MM.1S (cell line): ENCODE measurements at regions not wholly inside any gene's neighbourhood (a gene's known extent, or its start where the extent isn't known, plus 50 kb on each side); places are given as distances from the start of the nearest gene placed in this dataset.

Experiments
- EZH2 ChIP-seq: fragments of 300-600 bp; sonication (generic); optimal IDR thresholded peaks from 2 replicates; pipeline ENCODE3; 2017; ENCODE audit warnings: low read depth, mild to moderate bottlenecking, antibody characterized with exemption, low read length, mixed read lengths
- EZH2phosphoT487 ChIP-seq: fragments of 300-600 bp; sonication (generic); IDR thresholded peaks from 2 replicates; pipeline ENCODE4 v1.6.1; 2018; ENCODE audit warnings: antibody characterized with exemption, low read length
- TF ChIP-seq, protein P1 (sequence below): fragments of 300-600 bp; sonication (generic); IDR thresholded peaks from 2 replicates; pipeline ENCODE4 v1.5.1; 2016; ENCODE audit warnings: antibody characterized with exemption, low read length, mixed read lengths

- TF ChIP-seq, protein P1, sequence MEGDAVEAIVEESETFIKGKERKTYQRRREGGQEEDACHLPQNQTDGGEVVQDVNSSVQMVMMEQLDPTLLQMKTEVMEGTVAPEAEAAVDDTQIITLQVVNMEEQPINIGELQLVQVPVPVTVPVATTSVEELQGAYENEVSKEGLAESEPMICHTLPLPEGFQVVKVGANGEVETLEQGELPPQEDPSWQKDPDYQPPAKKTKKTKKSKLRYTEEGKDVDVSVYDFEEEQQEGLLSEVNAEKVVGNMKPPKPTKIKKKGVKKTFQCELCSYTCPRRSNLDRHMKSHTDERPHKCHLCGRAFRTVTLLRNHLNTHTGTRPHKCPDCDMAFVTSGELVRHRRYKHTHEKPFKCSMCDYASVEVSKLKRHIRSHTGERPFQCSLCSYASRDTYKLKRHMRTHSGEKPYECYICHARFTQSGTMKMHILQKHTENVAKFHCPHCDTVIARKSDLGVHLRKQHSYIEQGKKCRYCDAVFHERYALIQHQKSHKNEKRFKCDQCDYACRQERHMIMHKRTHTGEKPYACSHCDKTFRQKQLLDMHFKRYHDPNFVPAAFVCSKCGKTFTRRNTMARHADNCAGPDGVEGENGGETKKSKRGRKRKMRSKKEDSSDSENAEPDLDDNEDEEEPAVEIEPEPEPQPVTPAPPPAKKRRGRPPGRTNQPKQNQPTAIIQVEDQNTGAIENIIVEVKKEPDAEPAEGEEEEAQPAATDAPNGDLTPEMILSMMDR: no peak
- TF ChIP-seq EZH2 (no peak), EZH2phosphoT487 (no peak)
Measured at GRCh38 chr4:131531087-131531486, 1618.0 kb upstream of the PCDH10 start.
